ENCODE measurements at regions not wholly inside any gene's neighbourhood (a gene's known extent, or its start where the extent isn't known, plus 50 kb on each side); places are given as distances from the start of the nearest gene placed in this dataset.

- Histone ChIP-seq H3K9ac (ENCODE audit: low read depth, low read length) (no peak overlapping the region), H3K27ac (ENCODE audit: insufficient read depth, low read length) (no peak overlapping the region), H2BK20ac (ENCODE audit: low read depth, low read length) (no peak overlapping the region), H3K56ac (ENCODE audit: extremely low read depth, insufficient read depth, low read length) (no peak overlapping the region), H4K8ac (ENCODE audit: low read depth in 2 of 2, low read length in 2 of 2) (no peak overlapping the region), H3K18ac (ENCODE audit: low read depth, low read length) (no peak overlapping the region), H3K4ac (ENCODE audit: low read depth, low read length) (no peak overlapping the region), H3K79me1 (ENCODE audit: low read depth in 1 of 2, low read length in 2 of 2) (no peaks in the 10 kb centered on the region), H2BK5ac (ENCODE audit: low read depth, low read length, poor library complexity, severe bottlenecking) (no peak overlapping the region), H3K9me3 (ENCODE audit: control insufficient read depth, insufficient read depth, low read length) (no peaks in the 10 kb centered on the region), H3K9me1 (ENCODE audit: insufficient read depth, low read length) (no peaks in the 10 kb centered on the region), H3K27me3 (ENCODE audit: control insufficient read depth, insufficient read depth, low read length) (no peaks in the 10 kb centered on the region; the same call in 1 of the 2 replicates), H3K23ac (ENCODE audit: low read depth, low read length) (no peak overlapping the region), H4K5ac (ENCODE audit: low read depth, low read length) (no peak overlapping the region), H3K14ac (replicated peaks; ENCODE audit: low read depth, low read length) (no peak overlapping the region), H4K20me1 (ENCODE audit: insufficient read depth, low read length) (no peaks in the 10 kb centered on the region), H3K36me3 (ENCODE audit: control insufficient read depth, insufficient read depth, low read length) (no peaks in the 10 kb centered on the region), H2AK9ac (replicated peaks; ENCODE audit: low read depth, low read length, poor library complexity) (no peak overlapping the region), H3K4me1 (ENCODE audit: control insufficient read depth, insufficient read depth, low read length) (no peaks in the 10 kb centered on the region), H3K4me3 (ENCODE audit: insufficient read depth, low read depth, low read length) (no peak overlapping the region), H2AK5ac (ENCODE audit: low read depth, low read length) (no peak overlapping the region), H3K4me2 (ENCODE audit: low read depth, low read length) (no peak overlapping the region), H2BK15ac (ENCODE audit: low read depth, low read length) (no peak overlapping the region), H2AFZ (replicated peaks; ENCODE audit: low read length, poor library complexity) (no peak overlapping the region), H4K91ac (ENCODE audit: insufficient read depth, low read depth, low read length) (no peak overlapping the region), H2BK120ac (ENCODE audit: low read depth, low read length) (no peak overlapping the region)
- BruUV-seq (replicated peaks), result no TSS peak
- ATAC-seq (ENCODE audit: low read depth) (no peak), DNase-seq (no peak)
- ChIA-PET CTCF (no interaction called here), POLR2A (ENCODE audit: unreplicated experiment) (no interaction called here)
- intact Hi-C loops (cut with micrococcal nuclease), result loop anchor here (1.0 kb wide), 1 partner anchor 40 kb away; no protein-coding TSS in a partner anchor
- dilution Hi-C loops (cut with HindIII; ENCODE audit: low sequenced_read_pairs, unreplicated experiment), result no loop called here
- in situ Hi-C loops (cut with MboI; ENCODE audit: low sequenced_read_pairs), result no loop called here
- TF ChIP-seq SMC3 (IDR thresholded peaks at IDR 0.05; ENCODE audit: low read depth, low read length), result no peak
- TF ChIP-seq MAZ (IDR thresholded peaks at IDR 0.05; ENCODE audit: borderline replicate concordance, low read depth, low read length), result no peak
- TF ChIP-seq CEBPB (IDR thresholded peaks at IDR 0.05; ENCODE audit: low read depth, low read length), result no peak
- no peak for TF ChIP-seq RFX5 (IDR thresholded peaks at IDR 0.05; ENCODE audit: low read depth, low read length)
- TF ChIP-seq NFE2L2 (IDR thresholded peaks at IDR 0.05; ENCODE audit: low read depth, low read length), result no peak
- TF ChIP-seq ELK1 (IDR thresholded peaks at IDR 0.05; ENCODE audit: borderline replicate concordance, low read depth, low read length), result no peak
These were observed 155.8 kb upstream of the GADL1 start for GRCh38 chr3:31050296-31050695.

Measured in IMR-90 (cell line).